ENCODE measurements at regions not wholly inside any gene's neighbourhood (a gene's known extent, or its start where the extent isn't known, plus 50 kb on each side); places are given as distances from the start of the nearest gene placed in this dataset.

DNA sequence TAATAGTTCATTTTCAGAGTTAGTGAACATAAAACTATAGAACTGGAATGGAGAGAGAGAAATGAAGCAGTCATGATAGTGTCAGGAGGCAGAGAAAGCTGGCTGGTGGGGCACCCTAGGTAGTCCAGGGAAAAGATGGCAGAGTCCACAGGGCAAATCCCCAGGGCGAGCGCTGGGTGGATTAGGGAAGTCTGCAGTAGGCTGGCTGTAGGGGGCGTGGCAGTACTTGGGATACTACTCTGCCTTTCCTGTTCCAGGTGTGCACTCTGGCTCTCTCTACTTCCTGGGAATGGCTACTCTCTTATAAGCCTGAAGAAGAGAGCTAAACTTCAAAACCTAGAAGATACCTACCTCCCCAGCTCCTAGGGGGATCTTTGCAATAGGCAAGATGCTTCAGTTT lies 232.9 kb upstream of the SLC10A2 start:
- DNase-seq = peak; percentile 34 to 49
- H3K27me3 ChIP-seq (ENCODE audit: control insufficient read depth in 3 of 3, insufficient read depth in 3 of 3, low read length in 3 of 3) = no peaks in the 10 kb centered on the region
- no peak overlapping the region for H3K27ac ChIP-seq (ENCODE audit: low read depth in 1 of 3, low read length in 2 of 3)
- no peak for FAIRE-seq
- WGBS, 3 donors = 40 to 65% (median 58%) methylated on average over 3 of the region's 3 CpGs
- H3K36me3 ChIP-seq (ENCODE audit: control insufficient read depth in 3 of 3, insufficient read depth in 2 of 3, low read depth in 1 of 3, low read length in 3 of 3) = no peaks in the 10 kb centered on the region
- H3K4me3 ChIP-seq (ENCODE audit: low read depth in 1 of 3, low read length in 3 of 3) = no peak overlapping the region
- H3K9me3 ChIP-seq (ENCODE audit: control insufficient read depth in 2 of 2, insufficient read depth in 1 of 2, low read depth in 1 of 2, low read length in 1 of 2) = peaks cover 0 to 5% of the 10 kb centered on the region in 2 donors
- H3K4me1 ChIP-seq (ENCODE audit: control insufficient read depth in 3 of 3, insufficient read depth in 2 of 3, low read depth in 1 of 3, low read length in 2 of 3) = no peaks in the 10 kb centered on the region

DNA sequence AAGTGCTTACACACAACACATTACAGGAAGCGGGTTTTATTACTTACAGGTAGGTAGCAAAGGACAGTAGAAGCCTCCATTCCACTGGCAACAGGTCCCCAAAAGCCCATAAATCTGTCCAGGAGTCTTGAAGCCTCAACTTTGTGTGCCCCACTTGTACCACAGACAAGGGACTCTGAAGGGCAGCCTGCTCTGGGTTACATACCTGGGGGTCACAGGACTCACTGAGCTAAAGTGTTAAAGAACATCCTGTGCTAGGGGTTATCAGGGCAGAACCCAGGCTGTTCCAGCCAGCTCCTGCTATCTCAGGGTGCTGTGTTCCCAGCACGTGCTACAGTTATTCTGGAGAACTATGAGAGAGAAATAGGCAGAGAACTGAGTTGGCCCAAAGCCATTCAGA lies 230.9 kb upstream of the SLC10A2 start:
- DNase-seq (no peak), FAIRE-seq (no peak)
- Histone ChIP-seq H3K4me3 (ENCODE audit: low read depth in 1 of 3, low read length in 3 of 3) (no peak overlapping the region), H3K36me3 (ENCODE audit: control insufficient read depth in 3 of 3, insufficient read depth in 2 of 3, low read depth in 1 of 3, low read length in 3 of 3) (no peaks in the 10 kb centered on the region), H3K4me1 (ENCODE audit: control insufficient read depth in 3 of 3, insufficient read depth in 2 of 3, low read depth in 1 of 3, low read length in 2 of 3) (no peaks in the 10 kb centered on the region), H3K9me3 (ENCODE audit: control insufficient read depth in 2 of 2, insufficient read depth in 1 of 2, low read depth in 1 of 2, low read length in 1 of 2) (peaks cover 0 to 5% of the 10 kb centered on the region in 2 donors), H3K27ac (ENCODE audit: low read depth in 1 of 3, low read length in 2 of 3) (no peak overlapping the region), H3K27me3 (ENCODE audit: control insufficient read depth in 3 of 3, insufficient read depth in 3 of 3, low read length in 3 of 3) (no peaks in the 10 kb centered on the region)
- whole genome bisulfite sequencing, 3 donors = 78 to 94% (median 89%) methylated on average over 2 of the region's 2 CpGs

DNA sequence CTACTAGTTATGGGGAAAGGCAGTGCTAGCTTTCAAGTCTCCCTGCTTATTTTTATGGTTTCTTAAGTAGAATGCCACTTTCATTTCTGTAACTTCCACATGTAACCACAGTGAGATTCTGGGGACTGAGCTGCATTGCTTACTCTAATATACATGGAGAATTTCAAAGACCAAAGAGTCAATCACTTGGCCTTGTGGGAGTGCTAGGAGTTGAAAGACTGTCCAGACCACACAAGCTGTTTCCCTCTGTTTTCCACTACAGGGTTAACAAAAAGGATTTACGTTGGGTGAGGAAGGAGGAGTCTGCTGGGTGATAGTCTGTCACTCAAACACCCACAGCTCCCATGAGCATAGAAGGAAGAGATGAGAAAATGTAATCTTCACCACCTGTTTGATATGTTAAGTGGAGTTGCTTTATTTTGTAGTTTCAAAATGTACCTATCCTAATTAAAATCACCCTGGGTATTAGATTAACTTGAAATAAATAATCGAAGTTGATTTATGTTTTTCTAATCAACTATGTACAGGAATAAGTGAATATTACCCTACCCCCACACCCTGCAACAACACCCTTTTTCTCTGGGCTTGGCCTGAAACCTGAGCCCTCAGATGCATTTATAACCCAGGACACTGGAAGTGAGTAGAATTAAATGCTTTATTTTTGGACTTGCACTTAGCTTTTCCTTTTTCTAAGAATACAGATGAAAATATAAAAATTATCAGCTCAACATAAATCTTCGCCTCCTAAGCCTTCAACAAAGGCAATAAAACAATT lies 225.8 kb upstream of the SLC10A2 start:
- 43 to 52% (median 51%) methylated on average over 3 of the region's 3 CpGs for WGBS, 3 donors
- Histone ChIP-seq H3K4me1 (ENCODE audit: control insufficient read depth in 3 of 3, insufficient read depth in 2 of 3, low read depth in 1 of 3, low read length in 2 of 3) (peaks cover 0 to 3% (median 0%) of the 10 kb centered on the region in 3 donors), H3K4me3 (ENCODE audit: low read depth in 1 of 3, low read length in 3 of 3) (no peak overlapping the region), H3K27me3 (ENCODE audit: control insufficient read depth in 3 of 3, insufficient read depth in 3 of 3, low read length in 3 of 3) (no peaks in the 10 kb centered on the region), H3K27ac (ENCODE audit: low read depth in 1 of 3, low read length in 2 of 3) (no peak overlapping the region), H3K9me3 (ENCODE audit: control insufficient read depth in 2 of 2, insufficient read depth in 1 of 2, low read depth in 1 of 2, low read length in 1 of 2) (peaks cover 0 to 2% of the 10 kb centered on the region in 2 donors), H3K36me3 (ENCODE audit: control insufficient read depth in 3 of 3, insufficient read depth in 2 of 3, low read depth in 1 of 3, low read length in 3 of 3) (no peaks in the 10 kb centered on the region)
- no peak for FAIRE-seq
- DNase-seq = no peak

DNA sequence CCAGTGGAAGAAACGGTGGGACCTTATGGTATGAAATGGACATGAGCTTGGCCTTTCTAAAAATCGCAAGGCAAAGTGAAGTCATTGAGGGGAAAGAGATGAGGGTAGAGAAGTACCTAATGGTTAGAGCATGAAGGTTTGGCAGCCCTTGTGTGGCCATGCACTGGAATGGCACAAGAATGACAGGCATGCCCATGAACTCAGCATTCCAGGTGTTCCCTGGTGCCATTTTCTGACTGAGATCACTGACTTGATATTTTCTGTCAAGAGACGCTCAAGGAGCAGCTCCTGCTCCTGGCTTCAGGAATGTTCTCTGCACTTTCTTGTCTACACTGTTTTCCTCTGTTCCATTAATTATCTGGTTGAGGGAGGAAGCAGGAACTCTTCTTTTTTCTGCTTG lies 225.0 kb upstream of the SLC10A2 start:
- Histone ChIP-seq H3K4me3 (ENCODE audit: low read depth in 1 of 3, low read length in 3 of 3) (no peak overlapping the region), H3K4me1 (ENCODE audit: control insufficient read depth in 3 of 3, insufficient read depth in 2 of 3, low read depth in 1 of 3, low read length in 2 of 3) (peaks cover 0 to 3% (median 0%) of the 10 kb centered on the region in 3 donors), H3K27me3 (ENCODE audit: control insufficient read depth in 3 of 3, insufficient read depth in 3 of 3, low read length in 3 of 3) (no peaks in the 10 kb centered on the region), H3K36me3 (ENCODE audit: control insufficient read depth in 3 of 3, insufficient read depth in 2 of 3, low read depth in 1 of 3, low read length in 3 of 3) (no peaks in the 10 kb centered on the region), H3K9me3 (ENCODE audit: control insufficient read depth in 2 of 2, insufficient read depth in 1 of 2, low read depth in 1 of 2, low read length in 1 of 2) (no peaks in the 10 kb centered on the region), H3K27ac (ENCODE audit: low read depth in 1 of 3, low read length in 2 of 3) (no peak overlapping the region)
- FAIRE-seq = no peak
- no peak for DNase-seq
- WGBS, 3 donors = 87 to 91% (median 89%) methylated on average over 3 of the region's 3 CpGs

DNA sequence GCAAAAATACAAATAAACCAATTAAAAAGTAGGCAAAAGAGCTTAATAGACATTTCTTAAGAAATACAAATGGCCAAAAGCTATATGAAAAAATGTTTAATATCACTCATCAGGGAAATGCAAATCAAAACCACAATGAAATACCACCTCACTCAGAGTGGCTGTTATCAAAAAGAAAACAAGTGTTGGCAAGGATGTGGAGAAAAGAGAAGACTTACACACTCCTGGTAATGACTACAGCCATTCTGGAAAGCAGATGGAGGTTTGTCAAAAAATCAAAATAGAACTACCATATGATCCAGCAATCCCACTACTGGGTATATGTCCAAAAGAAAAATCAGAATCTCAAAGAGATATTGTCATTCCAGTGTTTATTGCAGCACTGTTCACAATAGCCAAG lies 223.5 kb upstream of the SLC10A2 start:
- H3K27me3 ChIP-seq (ENCODE audit: control insufficient read depth in 3 of 3, insufficient read depth in 3 of 3, low read length in 3 of 3) = no peaks in the 10 kb centered on the region
- FAIRE-seq = no peak

DNA sequence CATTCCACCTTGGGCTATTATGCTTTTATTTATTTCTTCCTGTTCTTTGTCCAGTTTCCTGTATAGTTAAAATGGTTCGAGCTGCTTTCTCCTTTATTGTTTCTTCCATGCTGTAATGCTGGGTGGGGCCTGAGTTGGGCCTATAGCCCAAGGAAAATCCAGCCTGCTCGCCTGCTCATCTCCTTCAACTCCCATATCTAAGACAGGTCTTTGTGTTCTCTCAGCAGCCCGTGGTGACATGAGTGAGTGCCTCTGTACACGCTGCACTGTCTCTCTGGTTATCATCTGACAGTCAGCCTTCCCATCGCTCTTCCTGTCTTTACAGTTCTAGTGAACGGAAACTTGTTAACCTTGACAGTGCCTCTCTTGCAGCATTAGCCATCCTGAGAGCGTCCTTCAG lies 221.9 kb upstream of the SLC10A2 start:
- Histone ChIP-seq H3K4me1 (ENCODE audit: control insufficient read depth in 3 of 3, insufficient read depth in 2 of 3, low read depth in 1 of 3, low read length in 2 of 3) (peaks cover 0 to 7% (median 0%) of the 10 kb centered on the region in 3 donors), H3K27me3 (ENCODE audit: control insufficient read depth in 3 of 3, insufficient read depth in 3 of 3, low read length in 3 of 3) (no peaks in the 10 kb centered on the region), H3K9me3 (ENCODE audit: control insufficient read depth in 2 of 2, insufficient read depth in 1 of 2, low read depth in 1 of 2, low read length in 1 of 2) (no peaks in the 10 kb centered on the region), H3K4me3 (ENCODE audit: low read depth in 1 of 3, low read length in 3 of 3) (no peak overlapping the region), H3K27ac (ENCODE audit: low read depth in 1 of 3, low read length in 2 of 3) (no peak overlapping the region), H3K36me3 (ENCODE audit: control insufficient read depth in 3 of 3, insufficient read depth in 2 of 3, low read depth in 1 of 3, low read length in 3 of 3) (no peaks in the 10 kb centered on the region)
- WGBS, 3 donors = 57 to 79% (median 58%) methylated on average over 7 of the region's 7 CpGs
- no peak for DNase-seq
- FAIRE-seq = no peak

More for the DNA sequence above, 223.5 kb upstream of the SLC10A2 start:
- no peaks in the 10 kb centered on the region for H3K9me3 ChIP-seq (ENCODE audit: control insufficient read depth in 2 of 2, insufficient read depth in 1 of 2, low read depth in 1 of 2, low read length in 1 of 2)
- no peaks in the 10 kb centered on the region for H3K36me3 ChIP-seq (ENCODE audit: control insufficient read depth in 3 of 3, insufficient read depth in 2 of 3, low read depth in 1 of 3, low read length in 3 of 3)
- peaks cover 0 to 3% (median 0%) of the 10 kb centered on the region in 3 donors for H3K4me1 ChIP-seq (ENCODE audit: control insufficient read depth in 3 of 3, insufficient read depth in 2 of 3, low read depth in 1 of 3, low read length in 2 of 3)
- DNase-seq = no peak
- H3K4me3 ChIP-seq (ENCODE audit: low read depth in 1 of 3, low read length in 3 of 3) = no peak overlapping the region
- H3K27ac ChIP-seq (ENCODE audit: low read depth in 1 of 3, low read length in 2 of 3) = no peak overlapping the region

DNA sequence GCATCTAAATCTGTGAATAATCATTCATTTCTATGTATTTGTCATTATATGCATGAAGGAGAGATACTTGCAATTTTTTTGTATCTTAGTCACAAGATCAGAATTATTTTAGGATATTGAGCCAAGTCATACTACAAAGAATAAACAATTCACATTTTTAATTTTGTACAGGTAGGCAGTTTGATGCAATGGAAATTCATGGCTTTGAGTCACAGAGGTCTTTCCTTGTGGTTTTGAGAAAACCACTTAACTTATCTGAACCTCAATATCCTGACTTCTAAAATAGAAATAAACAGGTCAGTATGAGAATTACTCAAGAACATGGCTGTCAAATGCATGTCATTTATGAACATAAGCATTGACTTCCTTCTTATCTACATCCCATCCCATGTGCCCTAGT lies 221.4 kb upstream of the SLC10A2 start:
- FAIRE-seq = no peak
- H3K27me3 ChIP-seq (ENCODE audit: control insufficient read depth in 3 of 3, insufficient read depth in 3 of 3, low read length in 3 of 3) = no peaks in the 10 kb centered on the region
- no peak overlapping the region for H3K27ac ChIP-seq (ENCODE audit: low read depth in 1 of 3, low read length in 2 of 3)
- no peak overlapping the region for H3K4me3 ChIP-seq (ENCODE audit: low read depth in 1 of 3, low read length in 3 of 3)
- peaks cover 0 to 9% (median 0%) of the 10 kb centered on the region in 3 donors for H3K4me1 ChIP-seq (ENCODE audit: control insufficient read depth in 3 of 3, insufficient read depth in 2 of 3, low read depth in 1 of 3, low read length in 2 of 3)
- no peaks in the 10 kb centered on the region for H3K36me3 ChIP-seq (ENCODE audit: control insufficient read depth in 3 of 3, insufficient read depth in 2 of 3, low read depth in 1 of 3, low read length in 3 of 3)
- no peaks in the 10 kb centered on the region for H3K9me3 ChIP-seq (ENCODE audit: control insufficient read depth in 2 of 2, insufficient read depth in 1 of 2, low read depth in 1 of 2, low read length in 1 of 2)
- no peak for DNase-seq

DNA sequence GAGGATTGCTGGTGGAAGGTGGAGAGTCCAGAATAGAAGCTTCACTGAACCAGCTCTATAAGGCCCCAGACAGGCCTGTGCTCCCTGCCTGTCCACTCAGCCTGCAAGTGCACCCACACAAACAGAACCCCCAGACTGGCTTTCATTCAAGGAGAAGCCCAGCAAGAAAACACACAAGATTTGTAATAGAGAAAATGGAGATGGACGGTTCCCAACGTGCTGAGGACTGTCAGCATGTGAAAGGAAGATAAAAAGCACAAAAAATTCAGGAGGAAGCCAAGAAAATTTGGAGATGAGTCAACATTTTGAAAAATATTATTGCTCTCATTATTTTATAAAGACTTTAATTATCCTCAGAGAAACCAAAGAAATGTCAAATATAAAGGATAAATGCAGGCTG lies 218.2 kb upstream of the SLC10A2 start:
- Histone ChIP-seq H3K27ac (ENCODE audit: low read depth in 1 of 3, low read length in 2 of 3) (no peak overlapping the region), H3K9me3 (ENCODE audit: control insufficient read depth in 2 of 2, insufficient read depth in 1 of 2, low read depth in 1 of 2, low read length in 1 of 2) (no peaks in the 10 kb centered on the region), H3K27me3 (ENCODE audit: control insufficient read depth in 3 of 3, insufficient read depth in 3 of 3, low read length in 3 of 3) (no peaks in the 10 kb centered on the region), H3K4me1 (ENCODE audit: control insufficient read depth in 3 of 3, insufficient read depth in 2 of 3, low read depth in 1 of 3, low read length in 2 of 3) (peaks cover 0 to 6% (median 0%) of the 10 kb centered on the region in 3 donors), H3K36me3 (ENCODE audit: control insufficient read depth in 3 of 3, insufficient read depth in 2 of 3, low read depth in 1 of 3, low read length in 3 of 3) (no peaks in the 10 kb centered on the region), H3K4me3 (ENCODE audit: low read depth in 1 of 3, low read length in 3 of 3) (no peak overlapping the region)
- no peak for DNase-seq
- no peak for FAIRE-seq
- 69 to 84% (median 80%) methylated on average over 2 of the region's 2 CpGs for WGBS, 3 donors

DNA sequence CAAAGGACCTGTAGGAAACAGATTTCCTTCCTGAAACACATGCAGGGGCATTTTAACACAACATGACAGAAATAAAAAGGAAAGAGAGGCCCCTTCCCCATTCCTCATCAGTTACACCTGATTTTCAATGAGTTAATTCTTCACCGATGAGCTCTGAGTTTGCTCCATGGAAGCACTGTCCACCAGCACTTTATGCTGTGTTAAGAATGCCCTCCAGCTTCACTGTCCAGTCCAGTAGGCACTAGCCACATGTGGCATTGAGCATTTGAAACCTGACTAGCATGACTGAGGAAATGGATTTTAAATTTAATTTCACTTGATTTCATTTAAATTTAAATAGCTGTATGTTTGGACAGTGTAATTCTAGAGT lies 217.2 kb upstream of the SLC10A2 start:
- no peaks in the 10 kb centered on the region for H3K36me3 ChIP-seq (ENCODE audit: control insufficient read depth in 3 of 3, insufficient read depth in 2 of 3, low read depth in 1 of 3, low read length in 3 of 3)
- 56 to 92% (median 71%) methylated on average over 1 of the region's 1 CpG for WGBS, 3 donors
- no peak for FAIRE-seq
- DNase-seq = no peak
- H3K27ac ChIP-seq (ENCODE audit: low read depth in 1 of 3, low read length in 2 of 3) = no peak overlapping the region
- H3K27me3 ChIP-seq (ENCODE audit: control insufficient read depth in 3 of 3, insufficient read depth in 3 of 3, low read length in 3 of 3) = no peaks in the 10 kb centered on the region
- H3K4me1 ChIP-seq (ENCODE audit: control insufficient read depth in 3 of 3, insufficient read depth in 2 of 3, low read depth in 1 of 3, low read length in 2 of 3) = peaks cover 0 to 6% (median 0%) of the 10 kb centered on the region in 3 donors
- no peak overlapping the region for H3K4me3 ChIP-seq (ENCODE audit: low read depth in 1 of 3, low read length in 3 of 3)
- H3K9me3 ChIP-seq (ENCODE audit: control insufficient read depth in 2 of 2, insufficient read depth in 1 of 2, low read depth in 1 of 2, low read length in 1 of 2) = no peaks in the 10 kb centered on the region
